ENCODE measurements at regions not wholly inside any gene's neighbourhood (a gene's known extent, or its start where the extent isn't known, plus 50 kb on each side); places are given as distances from the start of the nearest gene placed in this dataset.

GRCh38 chr3:127365163-127365798 is 77.4 kb upstream of the PRR20G start:
- no peak overlapping the region for H3K4me3 Mint-ChIP-seq
- no peaks in the 10 kb centered on the region for H3K36me3 Mint-ChIP-seq
- H4K20me1 ChIP-seq (ENCODE audit: insufficient read depth, low read length): no peaks in the 10 kb centered on the region
- no peaks in the 10 kb centered on the region for H3K79me2 ChIP-seq (ENCODE audit: insufficient read depth, low read length)
- no peak overlapping the region for H3K4me3 ChIP-seq (replicated peaks in 1 of 3; ENCODE audit: low read depth in 2 of 3, low read length in 3 of 3)
- no peak overlapping the region for H3K4me2 ChIP-seq (replicated peaks; ENCODE audit: extremely low read depth, low read length, poor library complexity, severe bottlenecking)
- DNase-seq: no peak
- peaks cover 4 to 32% (median 5%) of the 10 kb centered on the region in 3 donors for H3K27me3 Mint-ChIP-seq (ENCODE audit: low read depth in 3 of 3)
- H3K9ac ChIP-seq (ENCODE audit: insufficient read depth, low read length, poor library complexity, severe bottlenecking): no peak overlapping the region
- no peaks in the 10 kb centered on the region for H3K4me1 Mint-ChIP-seq
- peaks cover 0 to 4% of the 10 kb centered on the region in 2 donors for H3K27me3 ChIP-seq (ENCODE audit: control insufficient read depth in 2 of 2, insufficient read depth in 2 of 2, low read length in 2 of 2)
- H3K9me3 Mint-ChIP-seq: peaks cover 0 to 7% (median 0%) of the 10 kb centered on the region in 7 donors
- no peak overlapping the region for H3K27ac Mint-ChIP-seq
- H3K27ac ChIP-seq (ENCODE audit: low read depth in 1 of 2, low read length in 2 of 2): no peak overlapping the region
- no peak overlapping the region for H2AFZ ChIP-seq (ENCODE audit: insufficient read depth, low read depth, low read length, poor library complexity, severe bottlenecking)
- intact Hi-C loops (cut with micrococcal nuclease): no loop called here
- no peaks in the 10 kb centered on the region for H3K36me3 ChIP-seq (replicated peaks in 1 of 2; ENCODE audit: control insufficient read depth in 1 of 2, insufficient read depth in 2 of 2, low read length in 2 of 2)
- peaks cover 0 to 3% of the 10 kb centered on the region in 2 donors for H3K9me3 ChIP-seq (replicated peaks in 1 of 2; ENCODE audit: control insufficient read depth in 1 of 2, insufficient read depth in 1 of 2, low read length in 2 of 2)
- no peak for TF ChIP-seq CTCF (IDR thresholded peaks at IDR 0.05)
- H3K4me1 ChIP-seq (ENCODE audit: control insufficient read depth in 1 of 2, insufficient read depth in 2 of 2, low read length in 2 of 2): no peaks in the 10 kb centered on the region
- WGBS (ENCODE audit: insufficient coverage): 79% methylated on average over 4 of the region's 7 CpGs

- peaks cover 0 to 9% (median 0%) of the 10 kb centered on the region in 7 donors for H3K9me3 Mint-ChIP-seq
- peaks cover 0 to 4% of the 10 kb centered on the region in 2 donors for H3K9me3 ChIP-seq (replicated peaks in 1 of 2; ENCODE audit: control insufficient read depth in 1 of 2, insufficient read depth in 1 of 2, low read length in 2 of 2)
- H4K20me1 ChIP-seq (ENCODE audit: insufficient read depth, low read length): no peaks in the 10 kb centered on the region
- peaks cover 0 to 4% of the 10 kb centered on the region in 2 donors for H3K27me3 ChIP-seq (ENCODE audit: control insufficient read depth in 2 of 2, insufficient read depth in 2 of 2, low read length in 2 of 2)
- H3K4me3 ChIP-seq (replicated peaks in 1 of 3; ENCODE audit: low read depth in 2 of 3, low read length in 3 of 3): no peak overlapping the region
- H3K4me1 Mint-ChIP-seq: no peaks in the 10 kb centered on the region
- H3K36me3 Mint-ChIP-seq: no peaks in the 10 kb centered on the region
- intact Hi-C loops (cut with micrococcal nuclease): no loop called here
- WGBS (ENCODE audit: insufficient coverage): no CpG with 5 or more reads among the region's 3 CpGs
- no peaks in the 10 kb centered on the region for H3K79me2 ChIP-seq (ENCODE audit: insufficient read depth, low read length)
- H2AFZ ChIP-seq (ENCODE audit: insufficient read depth, low read depth, low read length, poor library complexity, severe bottlenecking): no peak overlapping the region
- H3K36me3 ChIP-seq (replicated peaks in 1 of 2; ENCODE audit: control insufficient read depth in 1 of 2, insufficient read depth in 2 of 2, low read length in 2 of 2): no peaks in the 10 kb centered on the region
- DNase-seq: no peak
- H3K27ac Mint-ChIP-seq: no peak overlapping the region
- H3K27me3 Mint-ChIP-seq (ENCODE audit: low read depth in 3 of 3): peaks cover 4 to 29% (median 10%) of the 10 kb centered on the region in 3 donors
- H3K27ac ChIP-seq (ENCODE audit: low read depth in 1 of 2, low read length in 2 of 2): no peak overlapping the region
- H3K4me1 ChIP-seq (ENCODE audit: control insufficient read depth in 1 of 2, insufficient read depth in 2 of 2, low read length in 2 of 2): no peaks in the 10 kb centered on the region
- no peak overlapping the region for H3K9ac ChIP-seq (ENCODE audit: insufficient read depth, low read length, poor library complexity, severe bottlenecking)
- TF ChIP-seq CTCF (IDR thresholded peaks at IDR 0.05): no peak
- H3K4me2 ChIP-seq (replicated peaks; ENCODE audit: extremely low read depth, low read length, poor library complexity, severe bottlenecking): no peak overlapping the region
- no peak overlapping the region for H3K4me3 Mint-ChIP-seq
Observed at GRCh38 chr3:127363891-127364290, 76.0 kb upstream of the PRR20G start.
